Hepatocyte (in vitro differentiated cells): ENCODE measurements at regions not wholly inside any gene's neighbourhood (a gene's known extent, or its start where the extent isn't known, plus 50 kb on each side); places are given as distances from the start of the nearest gene placed in this dataset.

Source experiments
- EZH2 ChIP-seq: fragments of 200-600 bp; sonication (generic); IDR thresholded peaks from 2 replicates; pipeline ENCODE4 v1.6.1; 2016; ENCODE audit warnings: antibody characterized with exemption, mild to moderate bottlenecking, borderline replicate concordance
- EZH2phosphoT487 ChIP-seq: fragments of 200-600 bp; sonication (generic); IDR thresholded peaks from one replicate; pipeline ENCODE4 v1.6.1; 2018; ENCODE audit warnings: antibody characterized with exemption, mild to moderate bottlenecking, low read depth, moderate library complexity; ENCODE audit not compliant: unreplicated experiment, severe bottlenecking
- TF ChIP-seq, protein P1 (sequence below): fragments of 200-600 bp; sonication (generic); IDR thresholded peaks from 2 replicates; pipeline ENCODE4 v1.5.1; 2016; ENCODE audit warnings: antibody characterized with exemption, mild to moderate bottlenecking; ENCODE audit not compliant: poor library complexity

- TF ChIP-seq, protein P1, sequence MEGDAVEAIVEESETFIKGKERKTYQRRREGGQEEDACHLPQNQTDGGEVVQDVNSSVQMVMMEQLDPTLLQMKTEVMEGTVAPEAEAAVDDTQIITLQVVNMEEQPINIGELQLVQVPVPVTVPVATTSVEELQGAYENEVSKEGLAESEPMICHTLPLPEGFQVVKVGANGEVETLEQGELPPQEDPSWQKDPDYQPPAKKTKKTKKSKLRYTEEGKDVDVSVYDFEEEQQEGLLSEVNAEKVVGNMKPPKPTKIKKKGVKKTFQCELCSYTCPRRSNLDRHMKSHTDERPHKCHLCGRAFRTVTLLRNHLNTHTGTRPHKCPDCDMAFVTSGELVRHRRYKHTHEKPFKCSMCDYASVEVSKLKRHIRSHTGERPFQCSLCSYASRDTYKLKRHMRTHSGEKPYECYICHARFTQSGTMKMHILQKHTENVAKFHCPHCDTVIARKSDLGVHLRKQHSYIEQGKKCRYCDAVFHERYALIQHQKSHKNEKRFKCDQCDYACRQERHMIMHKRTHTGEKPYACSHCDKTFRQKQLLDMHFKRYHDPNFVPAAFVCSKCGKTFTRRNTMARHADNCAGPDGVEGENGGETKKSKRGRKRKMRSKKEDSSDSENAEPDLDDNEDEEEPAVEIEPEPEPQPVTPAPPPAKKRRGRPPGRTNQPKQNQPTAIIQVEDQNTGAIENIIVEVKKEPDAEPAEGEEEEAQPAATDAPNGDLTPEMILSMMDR: no peak
- TF ChIP-seq EZH2phosphoT487 (no peak), EZH2 (no peak)
Observed at GRCh38 chr11:32307913-32308312, 127.4 kb downstream of the WT1 start.
